ENCODE measurements at regions not wholly inside any gene's neighbourhood (a gene's known extent, or its start where the extent isn't known, plus 50 kb on each side); places are given as distances from the start of the nearest gene placed in this dataset.

DNA sequence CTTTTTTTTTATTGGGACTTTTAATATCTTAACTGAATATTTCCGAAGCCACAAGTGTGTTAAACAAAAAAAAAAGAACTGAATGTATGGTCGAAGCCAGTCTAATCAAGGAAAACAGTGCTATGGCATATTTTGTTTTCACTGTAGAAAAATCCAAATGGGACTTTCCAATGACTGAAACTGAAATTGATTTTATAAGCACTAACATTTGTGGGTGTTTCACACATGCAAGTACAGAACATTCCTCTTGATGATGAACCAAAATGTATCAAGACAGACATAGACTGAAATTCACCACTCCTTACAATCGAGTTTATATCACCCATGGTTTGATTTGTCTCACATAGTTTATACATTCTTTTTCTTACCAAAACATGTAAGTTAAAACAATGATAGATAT is 1026.8 kb downstream of the CDH18 start:
- TF ChIP-seq ZC3H11A (IDR thresholded peaks at IDR 0.05; ENCODE audit: low read depth, low read length) (no peak), JUNB (CRISPR knock-in tag; conservative IDR thresholded peaks at IDR 0.05) (no peak), ZNF232 (CRISPR knock-in tag; IDR thresholded peaks at IDR 0.05) (no peak), HDAC6 (IDR thresholded peaks at IDR 0.05; ENCODE audit: low read depth, low read length) (no peak), ZNF766 (CRISPR knock-in tag; conservative IDR thresholded peaks at IDR 0.05) (no peak), HDGF (IDR thresholded peaks at IDR 0.05) (no peak), SP1 (CRISPR knock-in tag; IDR thresholded peaks at IDR 0.05) (no peak), ZNF140 (CRISPR knock-in tag; IDR thresholded peaks at IDR 0.05) (no peak), MAFK (IDR thresholded peaks at IDR 0.05; ENCODE audit: low read length) (no peak)
- TF ChIP-seq, protein P1, sequence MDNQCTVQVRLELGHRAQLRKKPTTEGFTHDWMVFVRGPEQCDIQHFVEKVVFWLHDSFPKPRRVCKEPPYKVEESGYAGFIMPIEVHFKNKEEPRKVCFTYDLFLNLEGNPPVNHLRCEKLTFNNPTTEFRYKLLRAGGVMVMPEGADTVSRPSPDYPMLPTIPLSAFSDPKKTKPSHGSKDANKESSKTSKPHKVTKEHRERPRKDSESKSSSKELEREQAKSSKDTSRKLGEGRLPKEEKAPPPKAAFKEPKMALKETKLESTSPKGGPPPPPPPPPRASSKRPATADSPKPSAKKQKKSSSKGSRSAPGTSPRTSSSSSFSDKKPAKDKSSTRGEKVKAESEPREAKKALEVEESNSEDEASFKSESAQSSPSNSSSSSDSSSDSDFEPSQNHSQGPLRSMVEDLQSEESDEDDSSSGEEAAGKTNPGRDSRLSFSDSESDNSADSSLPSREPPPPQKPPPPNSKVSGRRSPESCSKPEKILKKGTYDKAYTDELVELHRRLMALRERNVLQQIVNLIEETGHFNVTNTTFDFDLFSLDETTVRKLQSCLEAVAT (IDR thresholded peaks at IDR 0.05) = no peak
- TF ChIP-seq, protein P2, sequence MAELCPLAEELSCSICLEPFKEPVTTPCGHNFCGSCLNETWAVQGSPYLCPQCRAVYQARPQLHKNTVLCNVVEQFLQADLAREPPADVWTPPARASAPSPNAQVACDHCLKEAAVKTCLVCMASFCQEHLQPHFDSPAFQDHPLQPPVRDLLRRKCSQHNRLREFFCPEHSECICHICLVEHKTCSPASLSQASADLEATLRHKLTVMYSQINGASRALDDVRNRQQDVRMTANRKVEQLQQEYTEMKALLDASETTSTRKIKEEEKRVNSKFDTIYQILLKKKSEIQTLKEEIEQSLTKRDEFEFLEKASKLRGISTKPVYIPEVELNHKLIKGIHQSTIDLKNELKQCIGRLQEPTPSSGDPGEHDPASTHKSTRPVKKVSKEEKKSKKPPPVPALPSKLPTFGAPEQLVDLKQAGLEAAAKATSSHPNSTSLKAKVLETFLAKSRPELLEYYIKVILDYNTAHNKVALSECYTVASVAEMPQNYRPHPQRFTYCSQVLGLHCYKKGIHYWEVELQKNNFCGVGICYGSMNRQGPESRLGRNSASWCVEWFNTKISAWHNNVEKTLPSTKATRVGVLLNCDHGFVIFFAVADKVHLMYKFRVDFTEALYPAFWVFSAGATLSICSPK (IDR thresholded peaks at IDR 0.05; ENCODE audit: borderline replicate concordance) = no peak
